Frontal cortex (tissue), 4 donors: ENCODE measurements at regions not wholly inside any gene's neighbourhood (a gene's known extent, or its start where the extent isn't known, plus 50 kb on each side); places are given as distances from the start of the nearest gene placed in this dataset. TPM values are rescaled to one million over a fixed set of nuclear protein-coding genes. Genes with fewer than 3 reads are reported as not detected.

Experiments used
- DNase-seq, 2 donors: peaks; one replicate each; pipeline ENCODE4 v3.0.0; 2012; ENCODE audit warnings: low spot score in 2 of 2
- FAIRE-seq: peaks from 2 replicates; lab custom pipeline; 2012; peaks lifted over from hg19 to GRCh38; lab: Jason Lieb, UNC
- small RNA-seq: library from RNA; depleted of rRNA; stranded (forward); fragments of <200 nt; gene quantifications from one replicate; pipeline ENCODE3, GENCODE V24; 2014
- donor health status: control.
- donor health status: control.
- donor health status: control.

- DNase-seq (no peak), FAIRE-seq (no peak)
Measured at GRCh38 chr6:3991941-3992340, 87.0 kb downstream of the FAM217A start.

GRCh38 chr6:3996349-3996748 is 82.6 kb downstream of the FAM217A start:
- FAIRE-seq (no peak), DNase-seq (no peak)

- DNase-seq = peak in 1 of 2 donors; percentile 36
- no peak for FAIRE-seq
Measured at GRCh38 chr6:3997177-3997770, 81.7 kb downstream of the FAM217A start.

- FAIRE-seq (no peak), DNase-seq (no peak)
Measured at GRCh38 chr6:3999800-4000661, 78.9 kb downstream of the FAM217A start.

GRCh38 chr6:4004249-4004648 is 74.7 kb downstream of the FAM217A start:
- no peak for FAIRE-seq
- DNase-seq = no peak

GRCh38 chr6:4008324-4009047 is 70.5 kb downstream of the FAM217A start:
- DNase-seq = peak in 1 of 2 donors; percentile 36
- FAIRE-seq = no peak

- FAIRE-seq (no peak), DNase-seq (no peak)
Measured at GRCh38 chr6:4009486-4009885, 69.5 kb downstream of the FAM217A start.

- no peak for FAIRE-seq
- no peak for DNase-seq
Measured at GRCh38 chr6:4010048-4010447, 68.9 kb downstream of the FAM217A start.

- no peak for DNase-seq
- FAIRE-seq = no peak
Measured at GRCh38 chr6:4010689-4011090, 68.2 kb downstream of the FAM217A start.

- DNase-seq (no peak), FAIRE-seq (no peak)
Measured at GRCh38 chr6:4012826-4013225, 66.1 kb downstream of the FAM217A start.

- no peak for DNase-seq
- FAIRE-seq = no peak
Measured at GRCh38 chr6:4017058-4017739, 61.7 kb downstream of the FAM217A start.

- FAIRE-seq = no peak
- no peak for DNase-seq
Measured at GRCh38 chr6:4017834-4018170, 61.1 kb downstream of the FAM217A start.

GRCh38 chr6:4018171-4018923 is 60.6 kb downstream of the FAM217A start:
- FAIRE-seq (no peak), DNase-seq (peak; percentile 77 to 80)

Small RNA genes lying in the stretch of these regions (small RNA-seq; reads per million reads assigned to genes)
- not detected for gene AL590004.1
